K562 (cell line): ENCODE measurements at regions not wholly inside any gene's neighbourhood (a gene's known extent, or its start where the extent isn't known, plus 50 kb on each side); places are given as distances from the start of the nearest gene placed in this dataset.

Experiments used
- ATAC-seq: fragments of 200-7000 bp; cut with Tn5 transposase; 3 replicates; pipeline ENCODE4 v1.9.1; 2020; ENCODE audit warnings: moderate library complexity
- BruUV-seq: library from RNA; stranded (reverse); fragments of 400-500 nt; replicated peaks from 2 replicates; lab custom pipeline; 2021; lab: Mats Ljungman, UMichigan
- CTCF ChIA-PET: fragments of 300-600 bp; formaldehyde crosslinking; extraction: SDS; loops from one replicate; lab custom pipeline; 2021; ENCODE audit warnings: low intra/inter-chr PET ratio; lab: Yijun Ruan, JAX
- POLR2A ChIA-PET: fragments of 300-600, 350-650 bp; sonication (Branson Sonifier 250); formaldehyde crosslinking; extraction: SDS; loops from one replicate; lab custom pipeline; 2021; ENCODE audit warnings: antibody characterized with exemption, inconsistent platforms; lab: Yijun Ruan, JAX
- DNase-seq, 4 experiments: peaks; one replicate each; pipeline versions ENCODE4 v3.0.0 to v3.0.0-alpha.2; 2011 to 2018; ENCODE audit warnings: low spot score in 3 of 4, mixed read lengths in 3 of 4; ENCODE audit errors: extremely low read depth in 1 of 4
- FAIRE-seq: peaks from 2 replicates; lab custom pipeline; 2011; peaks lifted over from hg19 to GRCh38; lab: Jason Lieb, UNC
- H2AFZ ChIP-seq: 2 replicates; pipeline ENCODE4 v1.6.0; 2011; ENCODE audit warnings: low read depth, low read length, control low read depth, inconsistent platforms
- H3K27ac ChIP-seq: fragments of 200-600 bp; 3 replicates; pipeline ENCODE4 v1.8.0; 2011; ENCODE audit warnings: low read depth, mild to moderate bottlenecking, control low read depth, inconsistent platforms, low read length, moderate library complexity, mixed read lengths; ENCODE audit errors: extremely low read depth
- H3K27me3 ChIP-seq, 2 experiments: fragments of 300-600 bp in 1 of 2; 2 replicates in 1 of 2; 3 replicates in 1 of 2; pipeline versions ENCODE4 v1.6.0 to v1.8.0; 2011; ENCODE audit warnings: inconsistent platforms in 2 of 2, low read length in 2 of 2, mild to moderate bottlenecking in 1 of 2, mixed read lengths in 1 of 2, moderate library complexity in 1 of 2; ENCODE audit not compliant: control insufficient read depth in 2 of 2, insufficient read depth in 2 of 2
- H3K36me3 ChIP-seq: fragments of 300-600 bp; 3 replicates; pipeline ENCODE4 v1.8.0; 2011; ENCODE audit warnings: mild to moderate bottlenecking, low read length, inconsistent platforms; ENCODE audit not compliant: control insufficient read depth, insufficient read depth
- H3K4me1 ChIP-seq, 2 experiments: fragments of 200-600 bp in 1 of 2; replicated peaks in 1 of 2; 2 replicates in 1 of 2; 3 replicates in 1 of 2; pipeline versions ENCODE4 v1.5.1 to v1.8.0; 2011; ENCODE audit warnings: inconsistent platforms in 2 of 2, low read length in 2 of 2, mild to moderate bottlenecking in 1 of 2, mixed read lengths in 1 of 2, moderate library complexity in 1 of 2; ENCODE audit not compliant: control insufficient read depth in 2 of 2, insufficient read depth in 2 of 2
- H3K4me2 ChIP-seq: 2 replicates; pipeline ENCODE4 v1.6.1; 2011; ENCODE audit warnings: low read length, control low read depth, inconsistent platforms, mixed read lengths; ENCODE audit not compliant: insufficient read depth
- H3K4me3 ChIP-seq: fragments of 200-600 bp; sonication (generic), shearing (Covaris generic); 2 replicates; pipeline ENCODE4 v1.5.1; 2016; ENCODE audit warnings: control low read depth, inconsistent platforms
- H3K79me2 ChIP-seq: fragments of 200-600 bp; 3 replicates; pipeline ENCODE4 v1.8.0; 2011; ENCODE audit warnings: low read length, inconsistent platforms; ENCODE audit not compliant: control insufficient read depth, insufficient read depth
- H3K9ac ChIP-seq, 2 experiments: 2 replicates each; pipeline versions ENCODE4 v1.6.0 to v1.6.1; 2011; ENCODE audit warnings: low read depth in 2 of 2, low read length in 2 of 2, control low read depth in 1 of 2, inconsistent platforms in 1 of 2, mild to moderate bottlenecking in 1 of 2, mixed read lengths in 1 of 2; ENCODE audit not compliant: insufficient read depth in 1 of 2
- H3K9me1 ChIP-seq: one replicate; pipeline ENCODE4 v1.6.0; 2011; ENCODE audit warnings: inconsistent platforms, mild to moderate bottlenecking, low read length, moderate library complexity; ENCODE audit not compliant: control insufficient read depth, insufficient read depth
- H3K9me3 ChIP-seq: replicated peaks from 2 replicates; pipeline ENCODE4 v1.5.1; 2011; ENCODE audit warnings: low read depth, low read length, inconsistent platforms; ENCODE audit not compliant: control insufficient read depth, insufficient read depth
- H4K20me1 ChIP-seq: replicated peaks from 2 replicates; pipeline ENCODE4 v1.6.1; 2011; ENCODE audit warnings: low read length, inconsistent platforms, mixed read lengths; ENCODE audit not compliant: control insufficient read depth, insufficient read depth
- ATF7 ChIP-seq: fragments of 450-650 bp; IDR thresholded peaks from 2 replicates; pipeline ENCODE4 v1.7.1; 2014; ENCODE audit warnings: mild to moderate bottlenecking, moderate library complexity
- CREM ChIP-seq: IDR thresholded peaks from 2 replicates; pipeline ENCODE4 v1.6.1; 2014; ENCODE audit warnings: antibody characterized with exemption, low read depth
- EGR1 ChIP-seq: fragments of 450-650 bp; conservative IDR thresholded peaks from 2 replicates; pipeline ENCODE4 v1.6.1; 2017; ENCODE audit warnings: mild to moderate bottlenecking
- GTF2B ChIP-seq: IDR thresholded peaks from 2 replicates; pipeline ENCODE4 v1.6.1; 2011; ENCODE audit not compliant: insufficient read length; ENCODE audit errors: extremely low read depth
- HDAC3 ChIP-seq: fragments of 450-650 bp; IDR thresholded peaks from 2 replicates; pipeline ENCODE4 v1.6.1; 2018; ENCODE audit warnings: borderline replicate concordance, mild to moderate bottlenecking, moderate library complexity; ENCODE audit not compliant: partially characterized antibody
- NEUROD1 ChIP-seq: fragments of 150-350 bp; IDR thresholded peaks from 2 replicates; pipeline ENCODE4 v1.6.1; 2014; ENCODE audit warnings: borderline replicate concordance, low read length, low read depth; ENCODE audit not compliant: partially characterized antibody
- SNIP1 ChIP-seq: fragments of 450-650 bp; IDR thresholded peaks from 2 replicates; pipeline ENCODE4 v1.7.1; 2017; ENCODE audit warnings: low read depth, mild to moderate bottlenecking
- SREBF1 ChIP-seq: fragments of 150-350 bp; IDR thresholded peaks from 2 replicates; pipeline ENCODE4 v1.6.1; 2014; ENCODE audit warnings: antibody characterized with exemption, low read depth, low read length, borderline replicate concordance
- TAF1 ChIP-seq: IDR thresholded peaks from 2 replicates; pipeline ENCODE4 v1.6.1; 2011; ENCODE audit warnings: mild to moderate bottlenecking, low read length, moderate library complexity; ENCODE audit not compliant: insufficient read depth, control insufficient read depth, severe bottlenecking; ENCODE audit errors: extremely low read depth
- TCF7L2 ChIP-seq: fragments of 150-350 bp; IDR thresholded peaks from 2 replicates; pipeline ENCODE4 v1.6.1; 2016; ENCODE audit warnings: low read depth, mild to moderate bottlenecking, low read length, moderate library complexity
- ZEB2 ChIP-seq: fragments of 450-650 bp; IDR thresholded peaks from 2 replicates; pipeline ENCODE4 v1.6.1; 2016
- ZNF551 ChIP-seq: fragments of 250-450 bp; sonication (Bioruptor Pico); IDR thresholded peaks from 2 replicates; pipeline ENCODE4 v1.5.0; 2021; ENCODE audit warnings: mild to moderate bottlenecking, moderate library complexity
- WGBS: fragments of 100-300 bp; shearing (Covaris generic); methylation state at CpG from one replicate; pipeline ENCODE4 v1.1.6; 2016; ENCODE audit warnings: low coverage, mixed read lengths; ENCODE audit not compliant: insufficient coverage; ENCODE audit errors: missing lambda C conversion rate; 5-methylcytosine and 5-hydroxymethylcytosine counted together
- in situ Hi-C: fragments of 300-500 bp; cut with MboI; formaldehyde crosslinking; loops from 4 replicates; pipeline ENCODE4 v1.15.0; 2018; ENCODE audit warnings: inconsistent platforms, mixed read lengths
- intact Hi-C: fragments of 100-400 bp; cut with micrococcal nuclease; formaldehyde crosslinking; loops from 2 replicates; pipeline ENCODE4 v1.14.2; 2022

GRCh38 chr21:17032141-17032655 is 480.6 kb upstream of the CXADR start (continued):
- TF ChIP-seq NEUROD1 (no peak), EGR1 (no peak)

- FAIRE-seq (no peak), ATAC-seq (no peak), DNase-seq (no peak)
- 0% methylated on average over 3 of the region's 3 CpGs for WGBS
- in situ Hi-C loops (no loop called here), intact Hi-C loops (no loop called here)
- no peak overlapping the region for H3K4me3 ChIP-seq
- H3K4me2 ChIP-seq: no peak overlapping the region
- no peaks in the 10 kb centered on the region for H3K4me1 ChIP-seq
- H3K9ac ChIP-seq: no peak overlapping the region
- H4K20me1 ChIP-seq: no peaks in the 10 kb centered on the region
- no peaks in the 10 kb centered on the region for H3K9me1 ChIP-seq
- POLR2A ChIA-PET: no interaction called here
- H3K27ac ChIP-seq: no peak overlapping the region
- no peak overlapping the region for H2AFZ ChIP-seq
- H3K79me2 ChIP-seq: no peaks in the 10 kb centered on the region
- no peaks in the 10 kb centered on the region for H3K36me3 ChIP-seq
- no peaks in the 10 kb centered on the region for H3K27me3 ChIP-seq
- TF ChIP-seq SREBF1 (no peak), HDAC3 (no peak), ATF7 (no peak), GTF2B (no peak), ZNF551 (CRISPR knock-in tag) (no peak), TCF7L2 (no peak), ZEB2 (no peak), CREM (no peak), SNIP1 (no peak), TAF1 (no peak)
- H3K9me3 ChIP-seq: no peaks in the 10 kb centered on the region; the same call in 1 of the 2 replicates
- no TSS peak for BruUV-seq
- CTCF ChIA-PET: no interaction called here
These were observed 468.1 kb upstream of the CXADR start for GRCh38 chr21:17044696-17045095.
